ENCODE measurements at regions not wholly inside any gene's neighbourhood (a gene's known extent, or its start where the extent isn't known, plus 50 kb on each side); places are given as distances from the start of the nearest gene placed in this dataset.

- H3K56ac ChIP-seq (ENCODE audit: insufficient read length, low read depth, low read length) = no peak overlapping the region
- H3T11ph ChIP-seq (ENCODE audit: low read length) = no peak overlapping the region
- no peaks in the 10 kb centered on the region for H4K20me1 ChIP-seq (ENCODE audit: control insufficient read depth, insufficient read depth, insufficient read length)
- H2BK12ac ChIP-seq (ENCODE audit: insufficient read length, low read depth, low read length) = no peak overlapping the region
- H4K8ac ChIP-seq (replicated peaks; ENCODE audit: insufficient read length, low read depth, low read length) = no peak overlapping the region
- H3K79me2 ChIP-seq (ENCODE audit: insufficient read depth, low read length) = no peaks in the 10 kb centered on the region
- no peak overlapping the region for H2BK5ac ChIP-seq (ENCODE audit: insufficient read length, low read length)
- H3K79me1 ChIP-seq (ENCODE audit: insufficient read depth, low read depth, low read length, poor library complexity, severe bottlenecking) = no peaks in the 10 kb centered on the region
- TF ChIP-seq CTCF (conservative IDR thresholded peaks at IDR 0.05) = no peak
- no peak overlapping the region for H3K18ac ChIP-seq (ENCODE audit: insufficient read length, low read depth, low read length)
- H3K4me2 ChIP-seq (ENCODE audit: insufficient read depth, insufficient read length, low read length) = no peak overlapping the region
- no peak overlapping the region for H2AK5ac ChIP-seq (ENCODE audit: insufficient read length, low read length)
- H4K91ac ChIP-seq (ENCODE audit: insufficient read length, low read depth, low read length) = no peak overlapping the region
- no peaks in the 10 kb centered on the region for H3K4me1 Mint-ChIP-seq
- no peak overlapping the region for H2BK120ac ChIP-seq (ENCODE audit: low read depth, low read length, poor library complexity, severe bottlenecking)
- H3K4me1 ChIP-seq (ENCODE audit: insufficient read depth, low read length) = no peaks in the 10 kb centered on the region
- no peak overlapping the region for H3K4me3 Mint-ChIP-seq
- no peak for DNase-seq
- H3K9ac ChIP-seq (ENCODE audit: extremely low read depth, insufficient read length, low read length) = no peak overlapping the region
- H3K27me3 Mint-ChIP-seq (ENCODE audit: low read depth) = no peaks in the 10 kb centered on the region
- no CpG with 5 or more reads among the region's 2 CpGs for WGBS (ENCODE audit: extremely low coverage, insufficient read length, low lambda C conversion rate)
- H3K23ac ChIP-seq (ENCODE audit: insufficient read length, low read depth, low read length) = no peak overlapping the region
- no peak overlapping the region for H4K5ac ChIP-seq (ENCODE audit: insufficient read length, low read depth, low read length)
- no peaks in the 10 kb centered on the region for H3K9me3 ChIP-seq (ENCODE audit: control insufficient read depth, low read depth, low read length)
- no peaks in the 10 kb centered on the region for H3K23me2 ChIP-seq (ENCODE audit: insufficient read length, low read depth, low read length, poor library complexity, severe bottlenecking)
- H3K27me3 ChIP-seq (ENCODE audit: insufficient read depth, low read length) = no peaks in the 10 kb centered on the region
- H3K4ac ChIP-seq (ENCODE audit: low read depth, low read length) = no peak overlapping the region
- H3K9me3 Mint-ChIP-seq = no peaks in the 10 kb centered on the region
- no peaks in the 10 kb centered on the region for H3K36me3 Mint-ChIP-seq (ENCODE audit: insufficient read depth in 1 of 3, low read depth in 3 of 3)
- H2BK15ac ChIP-seq (ENCODE audit: low read depth, low read length) = no peak overlapping the region
- no peak overlapping the region for H2AFZ ChIP-seq (ENCODE audit: low read length)
- no peak overlapping the region for H3K27ac ChIP-seq (ENCODE audit: insufficient read length, low read depth, low read length)
- H3K27ac Mint-ChIP-seq = no peak overlapping the region
- no peak overlapping the region for H3K14ac ChIP-seq (ENCODE audit: insufficient read depth, low read length)
- no peak overlapping the region for H2BK20ac ChIP-seq (ENCODE audit: low read depth, low read length, poor library complexity, severe bottlenecking)
These were observed 182.4 kb downstream of the TLR4 start for GRCh38 chr9:117886616-117887015.

Measured in H9 (cell line).